DMS53 (cell line): ENCODE measurements at regions not wholly inside any gene's neighbourhood (a gene's known extent, or its start where the extent isn't known, plus 50 kb on each side); places are given as distances from the start of the nearest gene placed in this dataset.

Experiments
- DNase-seq: peaks from one replicate; lab custom pipeline; 2025; lab: John Stamatoyannopoulos, UW

DNA sequence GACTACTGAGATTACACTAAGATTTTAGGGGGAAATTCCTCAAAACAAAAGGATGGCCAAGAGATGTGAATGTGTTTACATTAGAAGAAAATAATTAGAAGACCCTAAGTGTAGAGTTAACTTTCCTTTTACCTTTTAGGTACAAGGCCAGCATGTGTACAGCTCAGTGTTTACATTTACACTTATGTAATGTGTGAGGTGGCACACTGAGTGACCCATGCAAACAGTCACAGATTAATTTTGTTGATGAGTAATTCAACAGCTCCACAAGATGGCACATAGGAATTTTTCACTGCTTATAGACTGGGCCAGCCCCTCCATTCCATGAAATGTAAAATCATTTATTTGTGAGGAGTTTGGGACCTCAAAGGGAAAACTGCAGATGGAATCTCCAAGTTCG lies 90.1 kb upstream of the SLC12A2 start:
- peak; percentile 73 for DNase-seq

DNA sequence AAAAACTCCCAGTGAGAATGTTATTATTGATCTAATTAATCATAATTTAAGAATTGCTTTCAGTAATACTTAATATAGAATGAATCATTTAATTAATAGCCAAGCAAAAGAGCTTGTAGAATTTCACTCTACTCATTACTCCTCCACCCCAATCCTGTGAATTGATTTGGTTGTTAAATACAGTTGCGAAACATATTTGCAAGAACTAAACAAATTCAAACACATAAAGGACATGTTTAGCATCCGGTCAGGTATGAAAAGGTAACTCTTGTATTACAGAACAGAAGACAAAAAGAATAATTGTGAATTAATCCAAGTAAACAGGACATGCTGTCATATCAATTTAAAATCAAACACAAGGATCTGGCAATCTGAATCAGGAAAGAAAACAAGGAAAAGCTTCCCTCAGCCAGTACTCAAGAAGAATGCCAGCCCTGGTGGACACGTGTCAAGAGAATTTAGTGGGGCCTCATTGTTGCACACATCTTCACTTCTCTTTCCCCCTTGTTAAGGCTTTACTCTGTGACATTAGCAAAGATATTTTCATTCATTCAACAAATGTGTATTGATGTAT lies 89.4 kb upstream of the SLC12A2 start:
- peak; percentile 7 for DNase-seq

DNA sequence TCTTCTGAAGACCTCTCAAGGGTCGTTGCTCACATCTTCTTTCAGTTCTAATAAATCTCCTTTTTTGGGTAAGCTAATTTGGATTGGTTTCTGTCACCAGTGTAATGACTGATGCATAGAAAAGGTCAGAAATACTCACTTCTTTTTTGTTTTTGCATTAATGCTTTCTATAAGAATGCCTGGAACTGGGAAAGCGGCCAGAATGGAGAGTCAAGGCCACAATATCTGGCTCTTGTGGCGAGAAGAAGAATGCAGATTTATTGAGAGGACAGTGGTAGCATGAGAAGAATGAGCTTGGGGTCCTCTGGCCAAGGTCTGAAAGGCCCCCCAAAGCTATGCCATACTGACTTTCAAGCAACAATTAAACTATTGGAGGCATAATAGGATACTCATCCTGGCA lies 88.0 kb upstream of the SLC12A2 start:
- DNase-seq: no peak

DNA sequence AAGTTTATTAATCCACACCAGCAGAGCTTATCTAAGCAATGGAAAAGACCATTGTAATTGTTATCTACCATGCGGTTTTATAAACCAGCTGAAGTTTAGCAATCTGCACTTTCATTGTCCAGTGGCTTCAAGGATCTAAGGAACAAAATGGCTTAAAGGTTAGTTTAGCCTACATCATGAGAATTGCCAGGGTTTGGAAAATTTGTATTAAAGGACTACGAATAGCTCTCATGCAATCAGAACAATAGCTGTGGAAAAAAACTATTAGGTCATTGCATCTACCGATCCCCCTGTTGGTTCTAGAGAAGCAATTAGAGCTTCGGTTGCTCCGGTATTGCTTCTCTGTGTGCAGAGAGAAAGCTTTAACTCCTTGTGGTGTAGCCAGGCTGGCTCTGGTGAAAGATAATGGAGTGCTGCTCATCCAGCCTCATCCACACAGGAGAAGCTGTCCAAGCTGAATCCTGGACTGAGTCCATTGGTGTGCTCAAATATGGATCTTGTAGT lies 86.3 kb upstream of the SLC12A2 start:
- no peak for DNase-seq

DNA sequence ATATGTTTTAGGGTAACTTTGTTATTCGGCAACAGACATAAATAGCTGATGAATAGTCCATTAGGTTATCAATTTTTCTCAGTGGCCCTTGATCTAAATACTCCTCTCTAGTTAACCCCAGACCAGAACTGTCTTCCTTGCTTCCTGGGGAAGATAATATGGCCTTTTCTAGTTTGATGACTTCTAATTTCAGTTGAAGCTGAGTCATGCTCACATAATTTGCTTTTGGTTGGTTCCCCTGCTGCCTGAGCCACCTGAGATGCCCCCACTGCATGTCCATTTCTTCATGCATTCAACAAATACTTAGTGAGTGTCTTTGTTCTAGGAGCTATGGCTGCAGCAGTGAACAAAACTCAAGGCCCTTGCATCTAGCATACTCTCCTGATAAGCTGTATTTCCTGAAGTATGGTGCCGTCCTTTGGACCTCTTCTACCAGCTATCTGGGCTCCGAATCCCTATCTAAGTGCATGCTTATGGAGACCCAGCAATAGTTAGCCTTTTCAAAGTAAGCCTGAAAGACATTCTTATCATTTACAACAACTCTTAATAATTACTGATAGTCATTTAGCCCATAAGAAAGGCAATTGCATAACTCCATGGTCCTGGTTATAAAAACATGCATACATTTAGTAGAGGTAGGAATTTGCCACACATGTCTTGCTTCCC lies 84.5 kb upstream of the SLC12A2 start:
- no peak for DNase-seq

DNA sequence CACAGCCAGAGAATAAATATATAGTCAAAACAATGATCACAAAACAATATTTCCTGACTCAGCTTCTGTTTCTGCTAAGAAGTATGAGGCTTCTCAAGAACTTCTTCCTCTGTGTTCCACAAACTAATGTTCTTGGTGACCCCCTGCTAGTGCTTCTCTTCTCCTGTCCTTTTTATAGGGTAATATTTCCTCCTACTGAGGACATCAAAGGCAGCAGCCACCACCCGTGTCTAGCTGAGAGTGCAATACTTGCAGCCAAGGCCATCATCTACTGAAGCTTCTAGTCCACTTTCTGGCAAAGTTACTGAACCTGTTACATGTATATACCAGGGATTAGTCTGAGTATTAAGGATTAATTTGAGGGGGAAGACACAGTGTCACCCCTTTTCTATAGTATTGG lies 83.7 kb upstream of the SLC12A2 start:
- peak; percentile 11 for DNase-seq

DNA sequence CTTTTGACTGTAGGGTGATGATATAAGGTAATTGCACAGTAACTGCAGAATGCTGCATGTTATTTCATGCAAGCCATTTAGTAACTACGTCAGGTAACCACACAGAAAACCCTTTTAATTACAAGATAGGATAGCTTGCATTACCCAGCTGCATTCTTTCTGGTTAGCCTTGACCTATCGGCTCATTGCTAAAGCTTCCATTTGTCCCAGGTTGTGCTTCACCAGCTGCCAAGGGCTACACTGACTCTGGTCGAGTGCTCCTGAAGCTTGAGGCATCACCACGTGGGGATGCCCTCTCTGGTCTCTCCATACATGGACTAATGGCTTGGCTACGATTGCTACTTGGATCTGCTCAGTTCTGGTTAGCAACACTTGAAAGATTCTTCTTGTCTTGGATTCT lies 81.1 kb upstream of the SLC12A2 start:
- DNase-seq: no peak

DNA sequence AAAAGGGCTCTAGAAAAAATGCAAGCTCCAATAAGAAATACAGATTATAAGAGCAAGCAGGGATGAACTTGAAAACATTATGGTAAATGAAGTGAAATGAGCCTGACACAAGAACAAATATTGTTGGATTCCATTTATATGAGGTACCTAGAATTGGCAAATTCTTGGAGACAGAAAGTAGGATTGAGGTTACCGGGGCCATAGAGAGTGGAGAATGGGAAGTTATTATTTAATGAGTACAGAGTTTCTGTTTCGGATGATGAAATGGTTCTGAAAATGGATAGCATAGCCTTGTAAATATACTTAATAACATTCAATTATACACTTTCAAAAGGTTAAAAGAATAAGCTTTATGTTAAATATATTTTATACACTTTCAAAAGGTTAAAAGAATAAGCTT lies 75.6 kb upstream of the SLC12A2 start:
- DNase-seq: no peak

DNA sequence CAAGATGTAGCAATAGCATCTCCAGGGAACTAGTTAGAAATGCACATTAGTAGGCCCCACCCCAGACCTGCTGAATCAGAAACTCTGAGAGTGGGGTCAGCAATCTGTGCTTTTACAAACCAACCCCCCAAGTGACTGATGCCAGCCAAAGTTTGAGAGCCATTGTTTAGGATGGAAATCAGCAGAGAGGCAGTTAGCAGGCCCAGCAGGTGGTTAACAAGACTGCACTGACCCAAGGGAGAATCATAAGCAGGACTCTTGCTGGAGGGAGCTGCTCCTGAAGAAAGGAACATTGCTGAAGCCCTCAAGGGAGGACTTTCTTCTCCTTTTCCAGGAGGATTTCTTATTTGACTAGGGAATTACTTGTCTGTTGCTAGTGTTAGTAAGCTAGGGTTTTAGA lies 74.2 kb upstream of the SLC12A2 start:
- no peak for DNase-seq

DNA sequence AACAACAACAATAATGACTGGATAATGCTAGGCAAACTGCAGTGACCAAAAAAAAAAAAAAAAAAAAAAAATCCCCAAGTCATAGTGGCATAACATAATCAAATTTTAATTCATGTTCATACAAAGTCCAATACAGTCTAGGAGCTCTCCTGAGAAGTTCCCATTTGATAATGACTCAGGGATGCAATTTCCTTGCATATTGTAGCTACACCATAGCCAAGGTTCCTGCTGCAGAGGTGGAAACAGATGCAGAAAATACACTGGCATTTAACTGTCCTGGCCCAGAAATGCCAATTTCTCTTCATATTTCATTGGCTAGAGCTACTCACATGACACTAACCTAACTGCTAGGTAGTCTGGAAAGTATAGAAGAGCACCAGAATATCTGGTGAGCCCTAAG lies 72.2 kb upstream of the SLC12A2 start:
- DNase-seq: no peak

DNA sequence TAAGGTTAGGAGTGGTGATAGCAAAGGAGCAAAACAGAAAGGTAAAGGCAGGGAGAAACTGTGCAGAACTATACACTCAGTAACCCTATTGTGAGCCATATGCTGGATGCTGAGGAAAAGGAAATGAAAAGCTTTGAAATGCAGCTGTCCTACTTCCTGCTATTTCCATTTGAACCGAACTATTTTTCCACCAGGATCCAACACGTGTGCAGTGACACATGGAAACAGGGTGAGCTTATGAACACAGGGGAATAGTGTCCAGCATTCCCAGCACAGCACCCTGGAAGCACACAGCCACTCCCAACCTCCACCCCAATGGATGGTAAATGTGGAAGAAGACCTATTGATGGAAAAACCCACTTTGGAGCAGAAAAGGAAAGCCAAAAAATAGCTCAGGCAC lies 69.0 kb upstream of the SLC12A2 start:
- peak; percentile 5 for DNase-seq

DNA sequence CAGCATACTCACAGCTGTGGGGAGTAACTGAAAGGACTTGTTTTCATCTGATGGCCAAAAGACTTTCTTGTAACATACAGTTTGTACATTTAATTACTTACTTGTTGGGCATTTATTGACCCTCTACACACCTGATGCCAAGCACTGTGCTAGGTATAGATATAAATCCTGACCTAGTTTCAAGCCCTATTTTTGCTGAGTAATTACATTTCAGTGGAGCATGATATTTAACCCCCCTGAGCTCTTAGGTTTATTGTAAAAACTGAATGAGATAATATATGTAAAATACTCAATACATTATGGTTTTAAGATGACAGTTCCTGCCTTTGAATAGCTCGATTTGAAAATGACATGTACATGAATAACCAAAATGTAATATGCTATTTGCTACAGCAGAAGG lies 68.1 kb upstream of the SLC12A2 start:
- no peak for DNase-seq

DNA sequence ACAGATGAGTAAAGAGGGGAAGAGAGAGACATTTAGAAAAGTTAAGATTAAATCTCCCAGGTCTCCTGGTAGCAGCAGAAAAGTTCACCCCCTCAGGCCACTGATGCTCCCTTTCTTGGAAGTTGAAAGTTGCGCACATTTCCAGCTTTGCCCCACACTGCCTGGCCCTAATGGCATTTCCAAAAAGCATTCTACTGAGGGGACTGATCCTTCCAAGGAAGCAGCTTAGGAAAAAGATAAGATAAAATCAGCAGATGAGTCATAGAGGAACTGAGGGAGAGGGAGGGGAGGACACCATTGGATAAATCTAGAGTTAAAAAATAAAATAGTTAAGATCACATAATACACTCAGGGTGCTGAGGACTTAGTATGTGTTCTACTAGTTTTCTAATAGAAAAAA lies 67.6 kb upstream of the SLC12A2 start:
- no peak for DNase-seq

DNA sequence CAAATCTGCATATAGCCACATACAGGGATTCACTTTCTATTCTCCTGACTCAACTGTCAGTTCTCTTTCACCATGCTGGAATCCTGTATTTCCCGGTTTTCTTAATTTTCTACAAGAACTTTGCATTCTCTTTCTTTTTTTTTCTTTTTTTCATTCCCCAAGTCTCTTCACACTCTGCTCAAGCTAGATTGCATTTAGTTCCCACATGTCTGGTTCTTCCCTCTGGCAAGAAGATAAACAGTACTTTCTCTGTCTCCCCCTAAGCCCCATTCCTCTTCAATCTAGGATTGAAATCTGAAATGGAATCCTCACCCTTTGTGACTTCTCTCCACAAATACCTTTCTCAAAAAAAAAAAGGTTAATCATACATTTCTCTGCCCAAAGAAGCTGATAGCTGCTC lies 64.2 kb upstream of the SLC12A2 start:
- no peak for DNase-seq

DNA sequence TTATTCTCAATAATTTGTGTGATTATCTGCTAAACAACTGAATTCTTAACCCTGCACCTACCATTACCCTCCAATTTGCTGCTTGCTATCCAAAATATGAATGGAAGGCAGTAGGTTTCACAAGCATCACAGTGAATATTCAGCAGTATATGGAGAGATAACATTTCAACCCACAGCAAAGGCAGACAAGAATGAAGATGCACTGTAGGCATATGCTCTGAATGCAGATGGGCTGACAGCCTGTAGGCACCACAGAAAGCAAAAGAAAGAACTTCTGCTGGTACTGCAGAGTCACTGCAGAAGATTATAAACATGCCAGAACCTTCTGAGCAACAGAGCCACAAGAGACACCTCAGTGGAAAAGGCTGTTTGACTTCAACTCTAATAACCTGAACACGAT lies 63.6 kb upstream of the SLC12A2 start:
- no peak for DNase-seq

DNA sequence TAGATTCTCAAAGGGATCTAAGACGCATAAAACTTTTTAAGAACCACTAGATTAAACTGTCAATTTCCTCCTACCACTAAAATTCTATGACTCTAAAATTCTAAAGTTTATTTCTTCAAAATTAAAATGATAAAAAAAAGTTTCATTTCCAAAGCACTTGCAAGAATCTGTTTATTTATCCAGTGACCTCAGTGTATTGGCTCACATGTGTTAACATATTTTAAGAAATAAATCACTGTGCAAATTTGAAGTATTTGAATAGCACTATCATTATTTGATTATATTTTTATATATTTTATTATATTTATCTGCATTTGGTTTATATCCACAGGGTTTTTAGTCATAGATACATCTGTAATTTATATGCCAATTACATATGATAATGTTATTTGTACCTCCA lies 62.2 kb upstream of the SLC12A2 start:
- no peak for DNase-seq
